Inflammatory macrophage treated with lipopolysaccharide for 1 hour (primary cell): ENCODE measurements at regions not wholly inside any gene's neighbourhood (a gene's known extent, or its start where the extent isn't known, plus 50 kb on each side); places are given as distances from the start of the nearest gene placed in this dataset.

Experiments used
- DNase-seq, 2 donors: peaks; one replicate each; pipeline ENCODE4 v3.0.0-alpha.2; 2020 to 2022

- no peak for DNase-seq
Measured at GRCh38 chr5:126315341-126315740, 107.9 kb upstream of the GRAMD2B start.

DNA sequence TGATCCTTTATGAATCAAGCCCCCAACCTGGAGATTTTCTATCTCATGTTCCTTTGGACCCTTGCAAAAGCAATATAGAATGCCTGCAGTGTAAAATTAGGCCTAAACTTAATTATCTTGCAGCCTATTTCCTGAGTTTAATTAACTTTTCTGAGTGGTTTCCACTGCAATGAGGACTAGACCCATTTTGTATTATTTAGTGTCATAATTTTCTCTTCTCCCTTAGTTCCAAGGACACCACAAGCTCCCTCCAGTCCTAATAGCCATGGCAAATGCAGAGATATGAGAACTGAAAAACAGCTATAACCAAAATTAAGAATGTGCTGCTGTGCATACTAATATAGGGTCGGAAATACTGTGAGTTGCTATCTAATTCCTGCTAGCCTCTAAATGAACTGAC lies 90.9 kb upstream of the GRAMD2B start:
- no peak for DNase-seq

- no peak for DNase-seq
Measured at GRCh38 chr5:126334760-126335159, 88.4 kb upstream of the GRAMD2B start.

GRCh38 chr5:126335886-126336285 lies 87.3 kb upstream of the GRAMD2B start:
- DNase-seq, result no peak

DNA sequence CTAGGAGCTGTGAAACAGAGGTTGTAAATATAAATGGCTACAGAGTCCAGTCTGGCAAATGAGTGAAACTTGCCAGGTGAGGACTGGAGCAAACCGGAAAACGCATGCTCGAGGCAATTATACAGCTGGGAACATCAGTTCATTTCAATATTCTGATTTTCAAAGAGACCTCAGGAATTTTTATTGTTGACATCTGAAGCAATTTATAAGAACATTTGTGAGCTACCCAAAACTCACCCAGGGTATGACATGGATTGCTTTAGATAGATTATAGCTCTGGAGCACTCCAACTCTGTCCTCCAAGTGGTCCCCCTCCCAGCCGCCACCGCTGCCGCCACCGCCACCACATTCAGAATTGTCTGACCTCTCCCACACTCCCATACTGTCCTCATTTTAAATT lies 84.6 kb upstream of the GRAMD2B start:
- DNase-seq, result no peak

- peak; percentile 38 to 84 for DNase-seq
Measured at GRCh38 chr5:126339215-126339805, 83.9 kb upstream of the GRAMD2B start.

DNA sequence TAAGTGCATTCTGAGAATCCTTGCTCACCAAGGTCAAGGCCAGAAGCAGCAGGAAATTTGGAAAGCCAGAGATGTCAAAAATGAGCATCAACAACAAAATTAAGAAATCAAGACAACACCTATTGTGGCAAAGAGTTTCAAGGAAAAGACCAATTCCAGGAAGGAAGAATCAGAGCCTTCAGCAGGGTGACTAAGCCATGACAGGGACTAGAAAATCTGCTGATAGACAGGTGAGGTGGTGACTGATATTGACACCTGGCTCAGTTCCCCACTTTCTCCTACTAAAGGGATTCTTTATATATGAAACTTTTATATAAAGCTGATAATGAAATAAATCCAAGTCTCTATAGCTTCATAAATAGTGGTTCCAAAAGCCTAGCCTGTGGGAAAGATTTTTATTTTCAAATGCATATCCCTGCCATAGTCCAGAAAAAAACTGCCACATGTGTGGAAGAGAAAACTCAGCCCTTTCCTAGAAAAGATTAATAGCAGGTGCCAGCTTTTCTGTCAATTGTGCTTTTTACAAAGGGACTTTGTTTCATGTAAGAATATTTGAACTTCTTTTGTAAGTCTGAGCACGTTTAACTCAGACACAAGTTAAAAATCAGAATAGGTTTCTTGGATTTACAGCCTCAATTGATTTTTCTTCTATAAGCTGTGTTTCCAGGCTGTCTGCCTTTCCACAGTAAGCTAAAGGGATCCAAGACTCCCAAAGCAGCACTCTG lies 81.1 kb upstream of the GRAMD2B start:
- DNase-seq, result no peak

GRCh38 chr5:126348855-126349635 lies 74.2 kb upstream of the GRAMD2B start:
- no peak for DNase-seq

GRCh38 chr5:126351153-126351552 lies 72.1 kb upstream of the GRAMD2B start:
- no peak for DNase-seq

DNA sequence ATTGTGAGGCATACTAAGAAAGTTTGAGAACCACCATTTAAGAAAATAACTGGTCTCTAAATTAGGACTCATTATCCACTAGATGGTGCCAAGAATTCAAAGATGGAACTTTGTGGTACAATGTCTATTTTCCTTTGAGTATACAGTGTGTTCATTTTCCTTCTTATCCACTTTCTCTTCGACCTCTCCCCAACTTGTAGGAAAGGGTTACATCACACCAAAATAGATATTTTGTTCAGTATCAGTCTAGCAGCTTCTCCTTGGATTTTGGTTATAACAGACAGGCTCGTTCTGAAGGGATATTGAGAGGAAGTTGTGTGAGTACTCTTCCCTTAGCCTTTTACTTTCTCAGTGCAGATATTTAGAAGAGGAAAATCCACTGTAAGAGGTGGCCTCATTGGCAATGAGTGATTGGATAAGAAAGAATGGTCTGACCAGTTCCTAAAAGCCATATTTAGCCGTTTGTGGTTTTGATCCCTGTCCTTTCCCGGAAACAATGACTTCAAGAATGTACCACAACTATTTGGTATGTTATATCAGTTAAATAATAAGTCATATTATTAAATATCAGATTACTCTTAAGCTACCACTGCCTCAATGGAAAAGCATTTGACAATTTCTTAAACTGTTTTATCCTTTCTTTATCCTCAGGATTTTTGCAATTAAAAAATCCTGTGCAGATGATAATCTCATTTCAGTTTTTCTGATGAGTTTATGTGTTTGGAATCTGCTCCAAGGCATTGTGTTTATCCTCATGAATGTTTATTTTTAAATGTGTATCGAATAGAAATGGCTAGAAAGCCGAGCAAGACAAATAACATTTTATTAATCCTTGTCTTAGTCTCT lies 69.0 kb upstream of the GRAMD2B start:
- DNase-seq, result peak; percentile 53 to 67

GRCh38 chr5:126354858-126355731 lies 68.1 kb upstream of the GRAMD2B start:
- no peak for DNase-seq

- peak in 1 of 2 donors; percentile 15 for DNase-seq
Measured at GRCh38 chr5:126355940-126356339, 67.3 kb upstream of the GRAMD2B start.

DNA sequence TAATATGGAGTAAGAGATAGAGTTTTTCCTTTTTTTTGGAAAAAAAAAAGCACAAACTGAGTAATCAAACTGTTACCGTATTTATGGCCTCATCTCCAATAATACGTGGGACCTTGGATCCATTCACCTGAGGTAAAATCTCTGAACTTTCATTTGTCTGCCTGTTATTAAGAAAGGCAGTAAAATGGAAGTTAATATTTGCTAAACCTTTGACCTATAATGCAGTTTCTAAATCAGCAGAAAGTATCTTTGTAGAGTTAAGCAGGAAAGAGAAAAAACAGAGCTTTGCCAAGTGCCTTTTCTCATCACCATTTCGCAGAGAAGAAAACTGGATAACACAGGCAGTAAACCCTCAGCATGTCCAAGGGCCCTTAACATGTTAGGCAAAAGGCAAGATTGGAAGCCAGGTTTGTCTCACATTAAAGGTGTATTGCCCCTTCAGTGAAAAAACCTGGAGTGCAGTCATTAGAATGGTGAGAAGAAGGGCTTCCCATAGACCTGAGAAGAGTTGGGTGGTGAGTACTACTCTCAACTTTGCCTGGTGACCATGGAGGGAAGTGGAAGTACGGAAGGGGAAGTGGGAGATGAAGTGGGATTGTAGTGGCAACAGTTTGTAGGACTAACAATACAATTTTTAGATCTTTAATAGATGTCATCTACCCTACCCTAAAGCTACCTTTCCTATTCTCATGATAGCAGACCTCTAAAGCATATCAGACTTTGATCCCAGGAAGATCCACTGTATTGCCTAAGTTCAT lies 65.4 kb upstream of the GRAMD2B start:
- DNase-seq, result peak; percentile 59 to 61

- no peak for DNase-seq
Measured at GRCh38 chr5:126358525-126358924, 64.7 kb upstream of the GRAMD2B start.

DNA sequence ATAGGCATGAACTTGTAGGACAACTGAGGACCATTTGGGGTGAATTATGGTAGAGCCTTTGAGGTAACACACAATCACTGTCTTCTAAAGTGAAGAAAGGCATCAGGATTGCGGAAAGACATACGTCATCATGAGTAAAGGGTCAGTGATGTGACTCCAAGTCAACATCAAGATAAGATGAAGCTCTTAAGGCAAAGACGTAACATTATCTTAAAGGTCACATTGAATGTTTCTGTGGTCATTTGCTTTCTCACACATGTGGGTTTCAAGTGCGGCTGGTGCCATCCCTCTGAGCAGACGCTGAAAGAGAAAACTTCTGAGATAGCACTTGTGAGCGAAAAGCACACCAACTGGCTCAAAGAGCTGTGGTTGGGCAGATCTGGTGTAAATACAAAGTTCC lies 63.3 kb upstream of the GRAMD2B start:
- DNase-seq, result no peak

DNA sequence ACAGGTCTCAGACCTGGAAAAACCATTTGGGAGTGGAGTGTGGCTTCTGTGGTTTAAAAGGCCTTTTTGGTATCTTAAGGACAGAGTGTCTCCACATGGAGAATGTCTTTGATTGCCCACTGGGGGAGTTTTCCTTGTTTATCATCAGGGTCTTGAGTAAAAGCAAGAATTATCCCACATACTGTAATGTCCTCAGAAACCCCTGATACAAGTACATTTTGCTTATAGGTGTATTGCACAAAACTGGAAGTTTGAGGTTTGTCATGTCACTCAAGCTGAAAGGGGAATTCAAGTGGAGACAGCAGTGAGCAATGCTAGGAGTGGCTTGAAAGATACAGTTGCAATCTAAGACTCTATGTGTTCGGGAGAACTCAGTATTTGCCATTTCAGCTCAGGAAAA lies 62.7 kb upstream of the GRAMD2B start:
- peak; percentile 74 to 95 for DNase-seq

DNA sequence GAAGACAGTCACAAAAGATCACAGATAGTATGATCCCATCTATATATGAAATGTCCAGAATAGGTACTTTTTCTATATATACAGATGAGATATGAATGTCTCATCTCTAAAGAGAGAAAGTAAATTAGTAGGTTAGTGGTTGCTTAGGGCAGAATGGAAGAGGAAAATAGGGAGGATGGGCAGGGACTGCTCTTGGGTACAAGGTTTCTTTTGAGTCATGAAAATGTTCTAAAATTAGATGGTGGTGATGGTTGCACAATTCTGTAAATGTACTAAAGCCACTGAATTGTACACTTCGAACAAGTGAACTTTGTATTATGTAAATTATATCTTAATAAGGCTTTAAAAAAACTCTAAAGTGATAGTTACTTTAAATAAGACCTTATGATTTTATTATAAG lies 59.6 kb upstream of the GRAMD2B start:
- peak; percentile 45 to 59 for DNase-seq

DNA sequence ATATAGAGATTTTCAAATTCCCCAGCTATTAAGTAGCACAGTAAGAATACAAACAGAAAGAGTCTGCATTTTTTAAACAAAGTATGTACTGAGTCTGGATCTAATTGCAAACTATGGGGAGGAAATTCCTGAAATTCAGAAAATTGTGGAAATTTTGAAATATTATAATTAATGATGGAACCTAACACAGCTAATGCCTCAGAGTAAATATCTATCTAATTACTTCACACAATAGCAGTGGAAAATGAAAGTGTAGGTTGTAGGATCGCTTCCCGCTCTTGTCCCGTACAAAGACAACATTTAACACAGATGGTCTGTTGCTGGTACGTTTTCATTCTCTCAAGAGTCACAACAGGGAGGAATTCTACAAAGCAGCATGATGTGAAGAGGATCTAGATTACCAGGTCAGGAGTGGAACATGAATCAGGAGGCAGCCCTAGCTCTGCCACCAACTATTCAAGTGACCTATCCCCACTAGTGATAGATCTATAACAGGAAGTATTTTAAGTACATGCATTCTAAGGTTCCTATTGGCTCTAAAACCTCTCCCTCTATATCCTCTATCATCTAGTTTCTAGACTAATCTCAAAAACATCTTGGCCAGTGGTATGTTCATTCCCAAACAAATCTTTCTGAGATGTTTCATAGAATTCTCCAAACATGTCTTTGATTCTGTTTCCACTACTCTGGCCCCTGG lies 58.9 kb upstream of the GRAMD2B start:
- DNase-seq, result no peak

DNA sequence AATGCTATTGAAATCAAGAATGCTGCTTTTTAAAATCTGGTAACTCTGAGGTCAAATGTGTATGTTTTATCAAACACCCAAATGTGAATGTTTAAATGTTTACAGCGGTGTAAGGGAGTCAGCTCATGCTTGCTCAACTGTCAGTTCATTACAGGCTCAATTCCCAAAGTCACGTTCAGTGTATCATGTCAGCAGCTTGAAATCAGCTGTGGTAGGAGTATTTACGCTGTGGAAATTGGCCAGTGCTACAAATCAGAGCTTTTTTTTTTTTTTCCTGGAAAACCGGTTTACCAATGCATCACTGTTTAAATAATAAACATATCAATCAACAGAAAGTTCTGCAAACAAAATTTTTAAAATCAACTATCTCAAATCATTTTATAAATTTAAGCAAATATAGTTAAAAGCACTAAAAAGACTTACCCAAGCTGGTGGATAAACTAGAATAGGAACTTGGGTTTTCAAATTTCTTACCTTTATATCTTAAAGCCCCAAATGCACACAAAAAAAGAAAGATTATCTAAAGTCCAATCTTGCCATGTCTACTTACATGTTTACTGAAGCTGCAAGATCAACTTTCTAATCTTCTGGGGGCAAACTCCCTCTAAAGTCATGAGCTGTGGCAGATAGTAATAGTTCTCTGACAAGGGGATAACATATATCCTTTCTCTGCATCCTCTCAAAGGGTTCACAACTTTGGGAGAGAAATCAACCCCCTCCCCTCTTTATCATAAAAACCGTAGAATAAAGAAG lies 57.6 kb upstream of the GRAMD2B start:
- DNase-seq, result no peak

DNA sequence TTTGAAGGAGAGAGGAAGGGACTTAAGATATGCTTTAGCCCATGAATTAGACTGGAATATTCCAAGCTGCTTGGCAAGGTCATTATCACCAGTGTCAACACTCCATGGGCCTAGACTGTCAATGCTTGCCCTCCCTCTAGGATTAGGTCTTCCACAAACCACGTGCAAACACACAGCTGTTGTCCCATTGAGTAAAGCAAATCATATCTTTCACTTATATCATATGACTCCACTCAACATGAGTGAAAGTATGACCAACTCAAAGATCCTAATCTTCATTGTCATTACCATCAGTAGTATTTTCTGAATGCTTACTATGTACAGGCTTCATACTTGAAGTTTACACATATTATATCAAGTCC lies 57.0 kb upstream of the GRAMD2B start:
- no peak for DNase-seq
